ENCODE measurements at regions not wholly inside any gene's neighbourhood (a gene's known extent, or its start where the extent isn't known, plus 50 kb on each side); places are given as distances from the start of the nearest gene placed in this dataset.

DNA sequence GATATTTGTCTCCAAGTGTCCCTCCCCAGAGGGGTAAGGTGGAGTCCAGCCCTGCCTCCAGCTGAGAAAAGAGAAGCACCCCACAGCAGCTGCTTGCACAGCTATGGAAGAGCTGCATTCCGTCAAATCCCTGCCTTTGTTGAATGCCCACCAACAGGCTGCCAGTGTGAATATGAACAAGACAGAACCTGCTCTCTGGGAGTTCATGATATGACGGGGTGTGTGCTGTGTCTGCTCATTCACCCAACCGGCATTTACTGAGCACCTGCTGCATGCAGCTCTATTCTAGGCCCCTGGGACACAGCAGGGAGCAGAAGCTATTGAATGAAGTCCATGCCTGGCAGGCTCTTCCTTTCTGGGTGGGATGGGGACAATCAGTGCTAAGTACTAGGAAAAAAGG lies 238.8 kb downstream of the GADD45G start:
- DNase-seq (ENCODE audit: low read depth): no peak
- TF ChIP-seq, protein P1, sequence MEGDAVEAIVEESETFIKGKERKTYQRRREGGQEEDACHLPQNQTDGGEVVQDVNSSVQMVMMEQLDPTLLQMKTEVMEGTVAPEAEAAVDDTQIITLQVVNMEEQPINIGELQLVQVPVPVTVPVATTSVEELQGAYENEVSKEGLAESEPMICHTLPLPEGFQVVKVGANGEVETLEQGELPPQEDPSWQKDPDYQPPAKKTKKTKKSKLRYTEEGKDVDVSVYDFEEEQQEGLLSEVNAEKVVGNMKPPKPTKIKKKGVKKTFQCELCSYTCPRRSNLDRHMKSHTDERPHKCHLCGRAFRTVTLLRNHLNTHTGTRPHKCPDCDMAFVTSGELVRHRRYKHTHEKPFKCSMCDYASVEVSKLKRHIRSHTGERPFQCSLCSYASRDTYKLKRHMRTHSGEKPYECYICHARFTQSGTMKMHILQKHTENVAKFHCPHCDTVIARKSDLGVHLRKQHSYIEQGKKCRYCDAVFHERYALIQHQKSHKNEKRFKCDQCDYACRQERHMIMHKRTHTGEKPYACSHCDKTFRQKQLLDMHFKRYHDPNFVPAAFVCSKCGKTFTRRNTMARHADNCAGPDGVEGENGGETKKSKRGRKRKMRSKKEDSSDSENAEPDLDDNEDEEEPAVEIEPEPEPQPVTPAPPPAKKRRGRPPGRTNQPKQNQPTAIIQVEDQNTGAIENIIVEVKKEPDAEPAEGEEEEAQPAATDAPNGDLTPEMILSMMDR (IDR thresholded peaks at IDR 0.05; ENCODE audit: control insufficient read depth, extremely low read depth, insufficient read depth): no peak

DNA sequence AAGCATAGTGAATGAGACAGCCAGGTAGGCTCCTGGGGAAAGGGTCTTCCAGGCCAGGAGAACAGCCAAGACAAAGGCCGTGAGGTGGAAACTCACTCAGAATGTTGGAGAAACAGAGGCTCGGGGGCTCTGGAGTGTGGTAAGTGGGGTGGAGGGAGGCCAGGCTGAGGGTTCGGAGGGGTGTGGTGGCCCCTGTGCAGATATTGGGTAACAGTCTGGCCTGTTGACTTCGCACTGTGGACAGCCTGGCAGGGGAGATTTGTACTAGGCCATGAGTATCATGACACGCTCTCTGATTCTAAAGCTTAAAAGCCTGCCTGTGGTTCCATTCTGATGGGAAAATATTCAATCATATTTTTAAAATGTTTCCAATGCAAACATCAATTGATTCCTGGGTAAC lies 239.3 kb downstream of the GADD45G start:
- H3K4me3 ChIP-seq (ENCODE audit: low read depth, low read length): no peak overlapping the region
- TF ChIP-seq, protein P1 (IDR thresholded peaks at IDR 0.05; ENCODE audit: control insufficient read depth, extremely low read depth, insufficient read depth): no peak
- no peak for DNase-seq (ENCODE audit: low read depth)

More for the DNA sequence above, 238.8 kb downstream of the GADD45G start:
- no peak overlapping the region for H3K4me3 ChIP-seq (ENCODE audit: low read depth, low read length)

DNA sequence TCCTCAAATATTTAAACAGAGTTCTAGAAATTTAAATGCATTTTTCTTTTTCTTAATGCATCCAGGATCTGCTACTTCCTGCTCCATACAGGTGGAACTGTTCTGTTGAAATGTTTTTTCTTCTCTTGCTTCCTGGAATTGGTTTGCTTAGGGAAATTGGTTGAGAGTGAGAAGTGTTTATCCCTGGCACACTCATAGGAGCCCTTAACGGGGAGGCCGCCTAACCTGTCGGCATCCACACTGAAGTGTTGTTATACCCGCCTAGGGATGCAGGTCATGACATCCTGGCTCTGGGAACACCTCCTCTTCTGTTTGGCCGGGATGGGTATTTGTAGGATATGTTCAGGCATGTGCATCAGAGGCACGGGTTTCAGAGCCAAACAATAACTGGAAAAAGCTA lies 239.7 kb downstream of the GADD45G start:
- TF ChIP-seq, protein P1 (IDR thresholded peaks at IDR 0.05; ENCODE audit: control insufficient read depth, extremely low read depth, insufficient read depth): no peak

DNA sequence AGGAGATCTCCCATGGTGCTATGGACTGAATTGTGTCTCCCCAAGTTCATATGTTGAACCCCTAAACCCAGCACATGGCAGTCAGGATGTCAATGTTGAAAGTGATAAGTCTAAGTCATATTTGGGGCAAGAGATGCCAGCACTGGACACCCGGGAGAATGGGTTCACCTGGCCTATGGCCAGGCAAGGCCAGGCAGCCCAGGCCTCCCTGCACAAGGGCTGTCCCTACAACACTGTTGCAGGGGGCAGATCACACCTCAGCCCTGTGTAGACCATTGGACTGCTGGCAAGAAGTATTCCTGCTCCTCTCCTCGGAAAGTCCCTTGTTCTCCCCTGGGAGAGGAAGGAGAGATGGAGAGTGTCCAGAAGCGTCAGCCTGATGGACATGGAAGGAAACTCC lies 240.5 kb downstream of the GADD45G start:
- H3K4me3 ChIP-seq (ENCODE audit: low read depth, low read length): no peak overlapping the region
- DNase-seq (ENCODE audit: low read depth): no peak
- TF ChIP-seq, protein P1 (IDR thresholded peaks at IDR 0.05; ENCODE audit: control insufficient read depth, extremely low read depth, insufficient read depth): no peak

More for the DNA sequence above, 239.7 kb downstream of the GADD45G start:
- DNase-seq (ENCODE audit: low read depth): peak; percentile 68
- H3K4me3 ChIP-seq (ENCODE audit: low read depth, low read length): no peak overlapping the region

DNA sequence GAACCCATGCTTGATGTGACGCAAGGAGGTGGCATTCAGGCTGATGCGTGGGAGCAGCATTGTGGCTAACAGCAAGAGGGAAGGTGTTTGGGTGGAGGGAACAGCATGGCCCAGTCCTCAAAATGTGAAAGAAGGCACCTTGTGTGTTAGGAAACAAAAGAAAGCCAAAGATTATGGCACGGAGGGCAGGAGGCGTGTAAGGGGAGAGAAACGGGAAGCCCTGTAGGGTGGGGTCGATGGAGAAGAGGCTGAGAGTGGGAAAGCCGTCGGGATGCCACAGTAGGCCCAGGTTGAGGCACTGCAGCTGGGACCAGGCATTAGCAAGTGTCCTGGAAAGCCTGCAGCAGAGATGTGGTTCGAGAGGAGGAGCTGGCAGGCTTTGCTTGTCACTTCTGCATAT lies 241.1 kb downstream of the GADD45G start:
- no peak for DNase-seq (ENCODE audit: low read depth)
- TF ChIP-seq, protein P1 (IDR thresholded peaks at IDR 0.05; ENCODE audit: control insufficient read depth, extremely low read depth, insufficient read depth): no peak
- H3K4me3 ChIP-seq (ENCODE audit: low read depth, low read length): no peak overlapping the region

DNA sequence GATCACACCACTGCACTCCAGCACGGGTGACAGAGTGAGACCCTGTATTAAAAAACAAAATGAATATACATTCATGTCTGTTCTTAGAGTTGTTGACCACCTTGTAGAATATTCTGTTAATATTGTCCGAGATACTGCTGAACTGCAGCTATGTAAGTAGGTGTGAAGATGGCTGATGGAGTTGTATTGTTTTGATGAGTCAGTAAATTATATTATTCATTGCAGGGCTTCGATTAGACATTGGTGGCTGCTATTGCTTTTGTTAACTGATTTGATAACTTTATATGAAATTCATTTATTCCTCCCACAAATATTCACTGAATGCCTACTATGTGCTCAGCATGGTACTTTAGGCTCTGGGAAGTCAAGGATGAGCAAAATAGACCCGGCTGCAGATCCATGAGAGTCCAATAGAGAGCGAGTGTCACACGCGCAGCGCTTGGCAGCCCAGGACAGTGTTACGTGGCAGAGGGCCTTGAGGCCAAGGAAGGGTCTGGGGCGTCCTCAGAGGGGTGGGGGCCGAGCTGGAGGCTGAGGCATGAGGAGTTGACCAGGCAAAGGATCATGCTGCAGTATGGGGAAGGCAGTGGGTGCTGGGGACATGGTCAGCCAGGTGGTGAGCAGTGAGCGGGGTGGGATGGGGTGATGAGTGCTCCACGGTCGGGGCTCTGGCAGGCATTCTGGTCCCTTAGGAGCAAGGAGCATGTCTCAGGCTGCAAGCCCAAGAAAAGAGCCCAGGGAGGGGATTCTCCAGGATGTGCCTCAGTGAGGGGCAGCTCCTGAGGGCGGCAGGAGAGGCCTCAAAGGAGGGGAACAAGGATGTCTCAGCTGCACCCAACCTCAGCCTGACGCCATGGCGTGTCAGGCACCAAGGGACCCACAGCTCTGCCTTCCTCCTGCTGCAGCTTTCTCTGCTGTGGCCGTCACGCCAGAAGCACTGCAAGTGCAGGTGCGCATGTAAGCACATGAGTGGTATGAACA lies 243.5 kb downstream of the GADD45G start:
- no peak overlapping the region for H3K4me3 ChIP-seq (ENCODE audit: low read depth, low read length)
- TF ChIP-seq, protein P1 (IDR thresholded peaks at IDR 0.05; ENCODE audit: control insufficient read depth, extremely low read depth, insufficient read depth): no peak
- DNase-seq (ENCODE audit: low read depth): no peak
